Esophagus muscularis mucosa (tissue), 4 donors: ENCODE measurements at regions not wholly inside any gene's neighbourhood (a gene's known extent, or its start where the extent isn't known, plus 50 kb on each side); places are given as distances from the start of the nearest gene placed in this dataset.

ENCODE experiments used
- EP300 ChIP-seq: sonication (generic); formaldehyde crosslinking; IDR thresholded peaks from one replicate; pipeline ENCODE4 v1.6.1; 2017; ENCODE audit warnings: antibody characterized with exemption
- POLR2A ChIP-seq: fragments of 450-650 bp; IDR thresholded peaks from one replicate; pipeline ENCODE4 v1.6.1; 2017; ENCODE audit warnings: antibody characterized with exemption, moderate library complexity, mild to moderate bottlenecking, low read depth
- POLR2AphosphoS5 ChIP-seq, 2 donors: sonication (generic); formaldehyde crosslinking; IDR thresholded peaks; one replicate each; pipeline ENCODE4 v1.6.1; 2017; ENCODE audit warnings: antibody characterized with exemption in 2 of 2
- TF ChIP-seq, protein P1 (sequence below), 3 experiments: fragments of 200-600 bp in 2 of 3; fragments of 450-650 bp in 1 of 3; sonication (generic) in 2 of 3; IDR thresholded peaks; one replicate each; pipeline ENCODE4 v1.5.1; 2017 to 2019; ENCODE audit warnings: antibody characterized with exemption in 3 of 3, mild to moderate bottlenecking in 2 of 3, moderate library complexity in 1 of 3

DNA sequence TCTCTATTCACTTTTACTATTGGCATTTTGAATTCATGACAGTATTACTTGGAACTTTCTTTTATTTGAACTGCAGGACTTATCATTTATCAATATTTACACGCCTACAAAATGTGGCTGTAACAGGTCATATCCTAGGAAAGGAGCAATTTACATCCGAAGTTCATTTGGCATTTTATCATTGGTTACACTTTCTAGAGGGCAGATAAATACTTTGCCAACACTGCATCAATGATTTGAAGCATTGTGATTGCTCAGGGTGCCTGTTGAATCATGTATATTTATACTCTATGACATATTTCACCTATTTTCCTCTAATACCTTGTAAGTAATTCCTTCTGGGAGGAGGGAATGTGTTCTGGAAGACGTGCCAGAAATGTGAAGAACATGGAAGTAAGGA is 136.7 kb downstream of the MID1IP1 start:
- TF ChIP-seq, protein P1, sequence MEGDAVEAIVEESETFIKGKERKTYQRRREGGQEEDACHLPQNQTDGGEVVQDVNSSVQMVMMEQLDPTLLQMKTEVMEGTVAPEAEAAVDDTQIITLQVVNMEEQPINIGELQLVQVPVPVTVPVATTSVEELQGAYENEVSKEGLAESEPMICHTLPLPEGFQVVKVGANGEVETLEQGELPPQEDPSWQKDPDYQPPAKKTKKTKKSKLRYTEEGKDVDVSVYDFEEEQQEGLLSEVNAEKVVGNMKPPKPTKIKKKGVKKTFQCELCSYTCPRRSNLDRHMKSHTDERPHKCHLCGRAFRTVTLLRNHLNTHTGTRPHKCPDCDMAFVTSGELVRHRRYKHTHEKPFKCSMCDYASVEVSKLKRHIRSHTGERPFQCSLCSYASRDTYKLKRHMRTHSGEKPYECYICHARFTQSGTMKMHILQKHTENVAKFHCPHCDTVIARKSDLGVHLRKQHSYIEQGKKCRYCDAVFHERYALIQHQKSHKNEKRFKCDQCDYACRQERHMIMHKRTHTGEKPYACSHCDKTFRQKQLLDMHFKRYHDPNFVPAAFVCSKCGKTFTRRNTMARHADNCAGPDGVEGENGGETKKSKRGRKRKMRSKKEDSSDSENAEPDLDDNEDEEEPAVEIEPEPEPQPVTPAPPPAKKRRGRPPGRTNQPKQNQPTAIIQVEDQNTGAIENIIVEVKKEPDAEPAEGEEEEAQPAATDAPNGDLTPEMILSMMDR (IDR thresholded peaks at IDR 0.05) = no peak
- TF ChIP-seq POLR2A (no peak), POLR2AphosphoS5 (IDR thresholded peaks at IDR 0.05) (no peak), EP300 (no peak)
